SK-N-SH (cell line): ENCODE measurements at regions not wholly inside any gene's neighbourhood (a gene's known extent, or its start where the extent isn't known, plus 50 kb on each side); places are given as distances from the start of the nearest gene placed in this dataset.

Experiments used
- CTCF ChIA-PET: fragments of 300-600, 350-600 bp; formaldehyde crosslinking; extraction: SDS; loops from one replicate; lab custom pipeline; 2021; lab: Yijun Ruan, JAX
- POLR2A ChIA-PET: fragments of 350-600 bp; sonication (Branson Sonifier 250); formaldehyde crosslinking; extraction: SDS; loops from one replicate; lab custom pipeline; 2020; ENCODE audit warnings: antibody characterized with exemption, inconsistent platforms; lab: Yijun Ruan, JAX
- DNase-seq: peaks from one replicate; pipeline ENCODE4 v3.0.0; 2012
- H2AFZ ChIP-seq: fragments of 200-600 bp; sonication (generic); 2 replicates; pipeline ENCODE4 v1.8.1; 2016; ENCODE audit warnings: antibody characterized with exemption, mild to moderate bottlenecking, low read depth
- H3F3A ChIP-seq: fragments of 200-600 bp; sonication (generic); replicated peaks from 2 replicates; pipeline ENCODE3; 2016; ENCODE audit warnings: antibody characterized with exemption, mild to moderate bottlenecking; ENCODE audit not compliant: insufficient read depth
- H3K27ac ChIP-seq, 2 experiments: fragments of 200-500 bp in 1 of 2; fragments of 200-600 bp in 1 of 2; sonication (Bioruptor generic) in 1 of 2; sonication (generic), shearing (Covaris generic) in 1 of 2; 2 replicates each; pipeline versions ENCODE4 v1.5.1 to v1.6.1; 2014 to 2016; ENCODE audit warnings: low read depth in 2 of 2, inconsistent platforms in 1 of 2, low read length in 1 of 2, mild to moderate bottlenecking in 1 of 2, mixed read lengths in 1 of 2
- H3K27me3 ChIP-seq: fragments of 200-600 bp; sonication (generic), shearing (Covaris generic); 2 replicates; pipeline ENCODE4 v1.6.1; 2016; ENCODE audit warnings: mixed run types; ENCODE audit not compliant: insufficient read depth
- H3K36me3 ChIP-seq, 2 experiments: fragments of 200-500 bp in 1 of 2; fragments of 200-600 bp in 1 of 2; sonication (Bioruptor generic) in 1 of 2; sonication (generic) in 1 of 2; replicated peaks in 1 of 2; 2 replicates each; pipeline versions ENCODE3 to v1.5.1; 2014 to 2016; ENCODE audit warnings: low read length in 1 of 2, mild to moderate bottlenecking in 1 of 2; ENCODE audit not compliant: insufficient read depth in 2 of 2, control insufficient read depth in 1 of 2
- H3K4me1 ChIP-seq, 2 experiments: fragments of 200-500 bp in 1 of 2; fragments of 200-600 bp in 1 of 2; sonication (Bioruptor generic) in 1 of 2; sonication (generic), shearing (Covaris generic) in 1 of 2; 2 replicates each; pipeline versions ENCODE4 v1.5.1 to v1.6.1; 2014 to 2016; ENCODE audit warnings: low read depth in 1 of 2, low read length in 1 of 2, mixed run types in 1 of 2; ENCODE audit not compliant: insufficient read depth in 2 of 2, control insufficient read depth in 1 of 2
- H3K4me2 ChIP-seq: fragments of 200-600 bp; sonication (generic), shearing (Covaris generic); 2 replicates; pipeline ENCODE4 v1.6.1; 2017; ENCODE audit warnings: mixed run types
- H3K4me3 ChIP-seq, 2 experiments: fragments of 200-500 bp in 1 of 2; fragments of 200-600 bp in 1 of 2; sonication (Bioruptor generic) in 1 of 2; sonication (generic), shearing (Covaris generic) in 1 of 2; 2 replicates each; pipeline versions ENCODE4 v1.5.1 to v1.8.1; 2014 to 2016; ENCODE audit warnings: low read depth in 2 of 2, inconsistent platforms in 1 of 2, low read length in 1 of 2, mild to moderate bottlenecking in 1 of 2, mixed read lengths in 1 of 2, moderate library complexity in 1 of 2
- H3K79me2 ChIP-seq: fragments of 200-600 bp; sonication (generic); 2 replicates; pipeline ENCODE4 v1.8.1; 2017; ENCODE audit warnings: mild to moderate bottlenecking; ENCODE audit not compliant: insufficient read depth
- H3K9ac ChIP-seq: fragments of 200-600 bp; sonication (generic); 2 replicates; pipeline ENCODE4 v1.6.1; 2017; ENCODE audit warnings: mixed run types
- H3K9me2 ChIP-seq: fragments of 200-600 bp; sonication (generic); 2 replicates; pipeline ENCODE4 v1.6.1; 2017; ENCODE audit warnings: mixed run types
- H3K9me3 ChIP-seq: fragments of 200-600 bp; sonication (generic); 2 replicates; pipeline ENCODE4 v1.6.1; 2017; ENCODE audit warnings: mixed run types, mild to moderate bottlenecking, moderate library complexity
- H4K20me1 ChIP-seq: fragments of 200-600 bp; sonication (generic); 2 replicates; pipeline ENCODE4 v1.6.1; 2017; ENCODE audit warnings: mild to moderate bottlenecking, mixed run types; ENCODE audit not compliant: insufficient read depth
- CTCF ChIP-seq: fragments of 200-600 bp; sonication (generic); IDR thresholded peaks from 2 replicates; pipeline ENCODE4 v1.6.1; 2017; ENCODE audit warnings: antibody characterized with exemption, mild to moderate bottlenecking, moderate library complexity
- EP300 ChIP-seq, 2 experiments: IDR thresholded peaks; 2 replicates each; pipeline versions ENCODE4 v1.4.0 to v1.6.1; 2012; ENCODE audit warnings: borderline replicate concordance in 1 of 2, low read depth in 1 of 2, low read length in 1 of 2
- EZH2phosphoT487 ChIP-seq: fragments of 200-600 bp; sonication (generic); IDR thresholded peaks from 2 replicates; pipeline ENCODE4 v1.6.1; 2017; ENCODE audit warnings: low read depth, mixed run types, mild to moderate bottlenecking, antibody characterized with exemption, moderate library complexity, borderline replicate concordance
- GABPA ChIP-seq: IDR thresholded peaks from 2 replicates; pipeline ENCODE4 v1.4.0; 2012; ENCODE audit warnings: low read depth, mild to moderate bottlenecking
- GATA2 ChIP-seq: sonication (generic); formaldehyde crosslinking; IDR thresholded peaks from 2 replicates; pipeline ENCODE4 v1.5.0; 2020; ENCODE audit warnings: mild to moderate bottlenecking, missing genetic modification reagents
- IRF3 ChIP-seq: fragments of 150-350 bp; IDR thresholded peaks from 2 replicates; pipeline ENCODE4 v1.6.1; 2016; ENCODE audit warnings: mild to moderate bottlenecking, low read depth, low read length
- MEF2A ChIP-seq: IDR thresholded peaks from 2 replicates; pipeline ENCODE4 v1.4.0; 2012; ENCODE audit warnings: low read depth, borderline replicate concordance
- NFIC ChIP-seq: IDR thresholded peaks from 2 replicates; pipeline ENCODE4 v1.4.0; 2012; ENCODE audit warnings: borderline replicate concordance
- RAD21 ChIP-seq: IDR thresholded peaks from 2 replicates; pipeline ENCODE4 v1.6.1; 2012; ENCODE audit warnings: mild to moderate bottlenecking, low read length
- RFX5 ChIP-seq: IDR thresholded peaks from 2 replicates; pipeline ENCODE4 v1.6.1; 2012; ENCODE audit warnings: mild to moderate bottlenecking, improper control_type of control experiment, low read length
- SIN3A ChIP-seq: IDR thresholded peaks from 2 replicates; pipeline ENCODE4 v1.6.1; 2012; ENCODE audit warnings: low read depth, mild to moderate bottlenecking, low read length, moderate library complexity, borderline replicate concordance
- SMC3 ChIP-seq: IDR thresholded peaks from 2 replicates; pipeline ENCODE4 v1.6.1; 2012; ENCODE audit warnings: low read depth, low read length, improper control_type of control experiment
- TAF1 ChIP-seq: IDR thresholded peaks from 2 replicates; pipeline ENCODE4 v1.6.1; 2012; ENCODE audit warnings: low read depth, mild to moderate bottlenecking, low read length, moderate library complexity, borderline replicate concordance
- TCF12 ChIP-seq: IDR thresholded peaks from 2 replicates; pipeline ENCODE4 v1.4.0; 2012
- USF2 ChIP-seq: fragments of 150-350 bp; IDR thresholded peaks from 2 replicates; pipeline ENCODE4 v1.6.1; 2017; ENCODE audit warnings: antibody characterized with exemption, low read length, low read depth, borderline replicate concordance
- YY1 ChIP-seq: IDR thresholded peaks from 2 replicates; pipeline ENCODE4 v1.4.0; 2012; ENCODE audit warnings: low read depth, mild to moderate bottlenecking
- WGBS: methylation state at CpG from one replicate; pipeline ENCODE4 v1.1.6; 2017; ENCODE audit warnings: low lambda C conversion rate; 5-methylcytosine and 5-hydroxymethylcytosine counted together
- TF ChIP-seq, protein P1 (sequence below): IDR thresholded peaks from 2 replicates; pipeline ENCODE4 v1.4.0; 2012; ENCODE audit warnings: low read depth, borderline replicate concordance
- TF ChIP-seq, protein P2 (sequence below): IDR thresholded peaks from 2 replicates; pipeline ENCODE4; 2012

DNA sequence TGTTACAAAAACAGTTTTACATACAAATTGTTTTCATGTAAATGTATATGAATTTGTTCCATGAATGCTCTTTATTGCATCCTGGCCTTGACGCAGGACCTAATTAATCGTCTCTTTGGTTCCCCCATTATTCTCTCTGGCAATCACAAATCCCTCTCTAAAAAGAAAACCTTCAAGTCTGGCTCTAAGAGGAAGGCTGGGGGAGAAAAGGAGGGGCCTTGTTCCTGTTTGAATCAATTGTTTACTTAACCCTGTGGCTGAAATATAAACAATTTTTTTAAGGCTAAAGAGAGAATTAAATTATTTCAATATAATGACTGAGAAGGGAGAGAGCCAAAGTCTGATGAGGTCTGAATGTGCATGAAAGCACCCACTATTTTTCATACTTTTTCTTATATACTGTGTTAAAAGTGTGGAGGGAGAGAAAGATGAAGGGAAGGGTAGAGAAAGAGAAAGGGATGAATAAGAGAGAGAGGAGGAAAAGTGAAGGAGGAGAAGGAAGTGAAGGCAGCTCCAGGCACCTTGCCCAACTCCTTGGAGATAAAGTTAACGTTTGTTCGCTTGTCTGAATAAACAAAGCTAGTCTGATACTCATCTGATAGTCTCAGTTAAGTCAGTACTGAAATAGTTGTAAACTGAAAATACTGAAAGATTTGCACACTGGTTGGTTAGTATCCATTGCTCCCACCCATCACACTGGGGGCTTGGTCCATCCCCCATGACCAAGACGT lies 116.4 kb upstream of the SPDL1 start:
- 60% methylated on average over 5 of the region's 5 CpGs for WGBS

DNA sequence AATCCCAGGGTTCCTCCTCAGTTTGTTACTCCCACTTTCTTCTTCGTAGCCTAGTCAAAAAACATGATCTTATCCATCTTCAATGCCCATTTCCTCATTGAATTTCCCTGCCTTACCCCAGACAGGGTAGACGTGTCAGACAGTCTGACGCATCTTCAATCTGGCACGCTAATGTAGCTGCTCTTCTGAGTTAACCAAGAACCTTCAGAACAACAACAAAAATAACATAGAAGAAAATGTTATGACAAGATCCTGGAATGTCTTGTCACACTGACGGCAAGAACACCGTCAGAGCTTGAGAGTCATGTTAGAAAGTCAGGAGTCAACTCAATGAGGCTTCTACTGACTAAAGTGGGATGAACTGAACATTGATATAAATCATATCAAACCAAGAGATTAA lies 122.7 kb upstream of the SPDL1 start:
- Histone ChIP-seq H4K20me1 (no peaks in the 10 kb centered on the region), H3F3A (no peaks in the 10 kb centered on the region), H3K4me1 (peaks cover 0 to 4% of the 10 kb centered on the region in 2 experiments; a peak in 1 of 4 replicates), H2AFZ (no peak overlapping the region), H3K36me3 (no peaks in the 10 kb centered on the region), H3K4me3 (no peak overlapping the region), H3K27ac (peak overlapping the region in 1 of 2 experiments; percentile 19; a peak in 2 of 4 replicates), H3K9ac (no peak overlapping the region), H3K4me2 (no peak overlapping the region), H3K9me2 (0 out of 2 replicates have a peak, but pooled peaks cover 1% of the 10 kb centered on the region), H3K79me2 (no peaks in the 10 kb centered on the region), H3K27me3 (no peaks in the 10 kb centered on the region), H3K9me3 (0 out of 2 replicates have a peak, but pooled peaks cover 6% of the 10 kb centered on the region)
- ChIA-PET POLR2A (no interaction called here), CTCF (interaction anchor here (0.7 kb wide), 1 partner anchor 10 kb away, joined by 3 read pairs; no protein-coding TSS in a partner anchor)
- TF ChIP-seq, protein P1, sequence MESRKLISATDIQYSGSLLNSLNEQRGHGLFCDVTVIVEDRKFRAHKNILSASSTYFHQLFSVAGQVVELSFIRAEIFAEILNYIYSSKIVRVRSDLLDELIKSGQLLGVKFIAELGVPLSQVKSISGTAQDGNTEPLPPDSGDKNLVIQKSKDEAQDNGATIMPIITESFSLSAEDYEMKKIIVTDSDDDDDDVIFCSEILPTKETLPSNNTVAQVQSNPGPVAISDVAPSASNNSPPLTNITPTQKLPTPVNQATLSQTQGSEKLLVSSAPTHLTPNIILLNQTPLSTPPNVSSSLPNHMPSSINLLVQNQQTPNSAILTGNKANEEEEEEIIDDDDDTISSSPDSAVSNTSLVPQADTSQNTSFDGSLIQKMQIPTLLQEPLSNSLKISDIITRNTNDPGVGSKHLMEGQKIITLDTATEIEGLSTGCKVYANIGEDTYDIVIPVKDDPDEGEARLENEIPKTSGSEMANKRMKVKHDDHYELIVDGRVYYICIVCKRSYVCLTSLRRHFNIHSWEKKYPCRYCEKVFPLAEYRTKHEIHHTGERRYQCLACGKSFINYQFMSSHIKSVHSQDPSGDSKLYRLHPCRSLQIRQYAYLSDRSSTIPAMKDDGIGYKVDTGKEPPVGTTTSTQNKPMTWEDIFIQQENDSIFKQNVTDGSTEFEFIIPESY = no peak
- TF ChIP-seq MEF2A (no peak), SIN3A (no peak), SMC3 (no peak), YY1 (no peak), CTCF (no peak), TCF12 (no peak), GABPA (no peak), GATA2 (CRISPR knock-in tag) (no peak), TAF1 (no peak), EP300 (IDR thresholded peaks at IDR 0.05; ENCODE audit: borderline replicate concordance in 1 of 2, low read depth in 1 of 2, low read length in 1 of 2) (no peak), USF2 (no peak), IRF3 (no peak)
- no peak for DNase-seq
- WGBS = 80% methylated on average over 6 of the region's 6 CpGs

More for the DNA sequence above, 116.4 kb upstream of the SPDL1 start:
- no peak overlapping the region for H3K27ac ChIP-seq
- H3F3A ChIP-seq = no peaks in the 10 kb centered on the region
- no peak overlapping the region for H2AFZ ChIP-seq
- H3K27me3 ChIP-seq = no peaks in the 10 kb centered on the region
- H4K20me1 ChIP-seq = no peaks in the 10 kb centered on the region
- ChIA-PET CTCF (interaction anchor here (0.9 to 1.1 kb wide), 3 partner anchors 8 to 72 kb away, joined by 3 to 4 read pairs (median 3); no protein-coding TSS in a partner anchor), POLR2A (no interaction called here)
- 0 out of 2 replicates have a peak, but pooled peaks cover 2% of the 10 kb centered on the region for H3K9me2 ChIP-seq
- no peak overlapping the region for H3K4me2 ChIP-seq
- no peak overlapping the region for H3K4me3 ChIP-seq
- TF ChIP-seq RAD21 (no peak), TAF1 (no peak), NFIC (no peak), RFX5 (no peak), GATA2 (CRISPR knock-in tag) (no peak), EZH2phosphoT487 (no peak)
- TF ChIP-seq, protein P2, sequence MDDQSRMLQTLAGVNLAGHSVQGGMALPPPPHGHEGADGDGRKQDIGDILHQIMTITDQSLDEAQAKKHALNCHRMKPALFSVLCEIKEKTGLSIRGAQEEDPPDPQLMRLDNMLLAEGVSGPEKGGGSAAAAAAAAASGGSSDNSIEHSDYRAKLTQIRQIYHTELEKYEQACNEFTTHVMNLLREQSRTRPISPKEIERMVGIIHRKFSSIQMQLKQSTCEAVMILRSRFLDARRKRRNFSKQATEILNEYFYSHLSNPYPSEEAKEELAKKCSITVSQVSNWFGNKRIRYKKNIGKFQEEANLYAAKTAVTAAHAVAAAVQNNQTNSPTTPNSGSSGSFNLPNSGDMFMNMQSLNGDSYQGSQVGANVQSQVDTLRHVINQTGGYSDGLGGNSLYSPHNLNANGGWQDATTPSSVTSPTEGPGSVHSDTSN = no peak
- 0 out of 2 replicates have a peak, but pooled peaks cover 6% of the 10 kb centered on the region for H3K9me3 ChIP-seq
- H3K9ac ChIP-seq = no peak overlapping the region
- no peaks in the 10 kb centered on the region for H3K79me2 ChIP-seq
- no peaks in the 10 kb centered on the region for H3K4me1 ChIP-seq
- no peak for DNase-seq
- no peaks in the 10 kb centered on the region for H3K36me3 ChIP-seq
